Fibroblast of lung (primary cell): ENCODE measurements at regions not wholly inside any gene's neighbourhood (a gene's known extent, or its start where the extent isn't known, plus 50 kb on each side); places are given as distances from the start of the nearest gene placed in this dataset.

ENCODE experiments used
- EZH2 ChIP-seq: IDR thresholded peaks from 2 replicates; pipeline ENCODE4 v1.5.1; 2012; ENCODE audit warnings: low read length, control low read depth, mild to moderate bottlenecking; ENCODE audit errors: missing control alignments
- TF ChIP-seq, protein P1 (sequence below), 2 donors: IDR thresholded peaks in 1 of 2; conservative IDR thresholded peaks in 1 of 2; 1 replicate in 1 of 2; 2 replicates in 1 of 2; pipeline ENCODE4 v1.5.1; 2011 to 2012; ENCODE audit warnings: low read length in 2 of 2, control low read depth in 1 of 2, inconsistent platforms in 1 of 2, low read depth in 1 of 2, mild to moderate bottlenecking in 1 of 2

DNA sequence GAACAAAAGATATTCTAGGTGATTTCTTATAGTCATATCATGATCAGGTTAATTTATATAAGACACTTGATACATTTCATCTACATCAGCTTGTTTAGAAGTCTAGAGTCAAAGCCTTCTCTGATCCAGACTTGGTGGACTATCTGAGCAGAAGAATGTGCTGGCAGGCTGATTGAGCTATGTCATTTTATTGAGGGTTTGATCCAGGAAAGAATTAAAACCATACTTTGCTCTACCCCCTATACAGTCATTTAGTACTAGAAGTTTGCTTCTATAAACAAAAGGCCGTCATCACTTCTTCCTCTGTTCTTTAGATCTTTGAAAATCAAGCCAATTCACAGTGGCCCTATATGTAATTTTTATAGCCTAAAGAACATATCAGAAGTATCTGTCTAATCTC, 173.1 kb upstream of the PITX2 start:
- TF ChIP-seq, protein P1, sequence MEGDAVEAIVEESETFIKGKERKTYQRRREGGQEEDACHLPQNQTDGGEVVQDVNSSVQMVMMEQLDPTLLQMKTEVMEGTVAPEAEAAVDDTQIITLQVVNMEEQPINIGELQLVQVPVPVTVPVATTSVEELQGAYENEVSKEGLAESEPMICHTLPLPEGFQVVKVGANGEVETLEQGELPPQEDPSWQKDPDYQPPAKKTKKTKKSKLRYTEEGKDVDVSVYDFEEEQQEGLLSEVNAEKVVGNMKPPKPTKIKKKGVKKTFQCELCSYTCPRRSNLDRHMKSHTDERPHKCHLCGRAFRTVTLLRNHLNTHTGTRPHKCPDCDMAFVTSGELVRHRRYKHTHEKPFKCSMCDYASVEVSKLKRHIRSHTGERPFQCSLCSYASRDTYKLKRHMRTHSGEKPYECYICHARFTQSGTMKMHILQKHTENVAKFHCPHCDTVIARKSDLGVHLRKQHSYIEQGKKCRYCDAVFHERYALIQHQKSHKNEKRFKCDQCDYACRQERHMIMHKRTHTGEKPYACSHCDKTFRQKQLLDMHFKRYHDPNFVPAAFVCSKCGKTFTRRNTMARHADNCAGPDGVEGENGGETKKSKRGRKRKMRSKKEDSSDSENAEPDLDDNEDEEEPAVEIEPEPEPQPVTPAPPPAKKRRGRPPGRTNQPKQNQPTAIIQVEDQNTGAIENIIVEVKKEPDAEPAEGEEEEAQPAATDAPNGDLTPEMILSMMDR (conservative IDR thresholded peaks at IDR 0.05 in 1 of 2, IDR thresholded peaks at IDR 0.05 in 1 of 2; ENCODE audit: low read depth in 1 of 2, low read length in 2 of 2) = no peak
- TF ChIP-seq EZH2 = no peak
